Gastroesophageal sphincter (tissue), 4 donors: ENCODE measurements at regions not wholly inside any gene's neighbourhood (a gene's known extent, or its start where the extent isn't known, plus 50 kb on each side); places are given as distances from the start of the nearest gene placed in this dataset.

Experiments
- ATAC-seq: fragments of 150-250 bp; one replicate; pipeline ENCODE4 v1.9.1; 2016; ENCODE audit warnings: mild to moderate bottlenecking, moderate library complexity
- H3K27ac ChIP-seq, 4 donors: fragments of 200-600 bp; sonication (generic) in 3 of 4; 1 replicate in 3 of 4; 2 replicates in 1 of 4; pipeline ENCODE4 v1.5.1; 2016 to 2019
- H3K27me3 ChIP-seq: fragments of 200-600 bp; sonication (generic); one replicate; pipeline ENCODE4 v1.5.1; 2019
- H3K36me3 ChIP-seq, 2 donors: fragments of 200-600 bp; sonication (generic); one replicate each; pipeline ENCODE4 v1.5.1; 2019; ENCODE audit warnings: control low read depth in 1 of 2
- H3K4me1 ChIP-seq, 3 donors: fragments of 200-600 bp; sonication (generic); 1 replicate in 2 of 3; 2 replicates in 1 of 3; pipeline ENCODE4 v1.5.1; 2016 to 2019; ENCODE audit warnings: control low read depth in 2 of 3
- H3K4me3 ChIP-seq, 2 donors: fragments of 200-600 bp; sonication (generic); one replicate each; pipeline ENCODE4 v1.5.1; 2019; ENCODE audit warnings: mild to moderate bottlenecking in 1 of 2, moderate library complexity in 1 of 2
- H3K9me3 ChIP-seq, 3 donors: fragments of 200-600 bp; sonication (generic); one replicate each; pipeline ENCODE4 v1.5.1; 2017 to 2019; ENCODE audit warnings: control low read depth in 2 of 3
- CTCF ChIP-seq, 4 experiments: fragments of 200-600 bp in 2 of 4; fragments of 450-650 bp in 2 of 4; sonication (generic) in 1 of 4; IDR thresholded peaks; one replicate each; pipeline ENCODE4 v1.5.1; 2017 to 2019; ENCODE audit warnings: antibody characterized with exemption in 4 of 4, mild to moderate bottlenecking in 2 of 4, moderate library complexity in 2 of 4
- EP300 ChIP-seq: sonication (generic); formaldehyde crosslinking; IDR thresholded peaks from one replicate; pipeline ENCODE4 v1.6.1; 2017; ENCODE audit warnings: antibody characterized with exemption, mild to moderate bottlenecking
- POLR2A ChIP-seq, 2 donors: fragments of 450-650 bp; IDR thresholded peaks; one replicate each; pipeline ENCODE4 v1.6.1; 2017; ENCODE audit warnings: antibody characterized with exemption in 2 of 2, mild to moderate bottlenecking in 2 of 2, moderate library complexity in 1 of 2
- POLR2AphosphoS5 ChIP-seq: sonication (generic); formaldehyde crosslinking; IDR thresholded peaks from one replicate; pipeline ENCODE4 v1.6.1; 2017; ENCODE audit warnings: antibody characterized with exemption
- WGBS, 2 donors: methylation state at CpG; one replicate each; pipeline ENCODE4 v1.1.5; 2018; ENCODE audit warnings: low coverage in 1 of 2; 5-methylcytosine and 5-hydroxymethylcytosine counted together

- Histone ChIP-seq H3K9me3 (no peaks in the 10 kb centered on the region), H3K4me3 (peak overlapping the region; percentile 4 to 38), H3K36me3 (no peaks in the 10 kb centered on the region), H3K27me3 (no peaks in the 10 kb centered on the region), H3K4me1 (peaks cover 0 to 38% (median 0%) of the 10 kb centered on the region in 3 donors), H3K27ac (peak overlapping the region; percentile 6 to 73 (median 69))
- TF ChIP-seq POLR2AphosphoS5 (peak; percentile 26), EP300 (no peak), POLR2A (IDR thresholded peaks at IDR 0.05) (no peak), CTCF (IDR thresholded peaks at IDR 0.05) (no peak)
- WGBS, 2 donors: 24 to 31% methylated on average over 5 to 8 of the region's 10 CpGs
- ATAC-seq: peak; percentile 50
Measured at GRCh38 chr2:160952464-160953254, 207.6 kb upstream of the TANK start.

GRCh38 chr2:160955578-160955977 lies 204.7 kb upstream of the TANK start:
- H3K27ac ChIP-seq: peak overlapping the region in 3 of 4 donors; percentile 21 to 56 (median 28)
- ATAC-seq: no peak
- 75 to 78% methylated on average over 1 of the region's 1 CpG for WGBS, 2 donors
- TF ChIP-seq EP300 (no peak), CTCF (IDR thresholded peaks at IDR 0.05) (no peak), POLR2A (IDR thresholded peaks at IDR 0.05) (no peak), POLR2AphosphoS5 (no peak)
- no peak overlapping the region for H3K4me3 ChIP-seq
- peaks cover 0 to 38% (median 0%) of the 10 kb centered on the region in 3 donors for H3K4me1 ChIP-seq
- H3K27me3 ChIP-seq: no peaks in the 10 kb centered on the region
- no peaks in the 10 kb centered on the region for H3K9me3 ChIP-seq
- no peaks in the 10 kb centered on the region for H3K36me3 ChIP-seq

GRCh38 chr2:160956243-160956802 lies 203.9 kb upstream of the TANK start:
- Histone ChIP-seq H3K4me1 (peaks cover 0 to 38% (median 0%) of the 10 kb centered on the region in 3 donors), H3K4me3 (no peak overlapping the region), H3K36me3 (no peaks in the 10 kb centered on the region), H3K27ac (peak overlapping the region in 3 of 4 donors; percentile 21 to 56 (median 28)), H3K9me3 (no peaks in the 10 kb centered on the region), H3K27me3 (no peaks in the 10 kb centered on the region)
- ATAC-seq: peak; percentile 64
- WGBS, 2 donors: 57 to 87% methylated on average over 1 to 3 of the region's 6 CpGs
- no peak for TF ChIP-seq EP300
- no peak for TF ChIP-seq CTCF (IDR thresholded peaks at IDR 0.05)
- TF ChIP-seq POLR2A (IDR thresholded peaks at IDR 0.05): no peak
- TF ChIP-seq POLR2AphosphoS5: no peak

- WGBS, 2 donors: 58 to 92% methylated on average over 2 of the region's 3 CpGs
Measured at GRCh38 chr2:160963957-160964356, 196.3 kb upstream of the TANK start.

More at GRCh38 chr2:160963957-160964356, 196.3 kb upstream of the TANK start:
- H3K27me3 ChIP-seq: no peaks in the 10 kb centered on the region
- no peak for ATAC-seq
- no peak overlapping the region for H3K27ac ChIP-seq
- TF ChIP-seq EP300 (no peak), POLR2A (IDR thresholded peaks at IDR 0.05) (no peak), CTCF (IDR thresholded peaks at IDR 0.05) (no peak), POLR2AphosphoS5 (no peak)
- H3K36me3 ChIP-seq: no peaks in the 10 kb centered on the region
- H3K4me3 ChIP-seq: no peak overlapping the region
- no peaks in the 10 kb centered on the region for H3K9me3 ChIP-seq
- no peaks in the 10 kb centered on the region for H3K4me1 ChIP-seq
